GM19452 (cell line): ENCODE measurements at regions not wholly inside any gene's neighbourhood (a gene's known extent, or its start where the extent isn't known, plus 50 kb on each side); places are given as distances from the start of the nearest gene placed in this dataset.
A peak's percentile ranks its signal among the peaks of the same experiment; 100 is the strongest.

Source experiments
- ATAC-seq: cut with Tn5 transposase; IDR thresholded peaks from one replicate; pipeline ENCODE4 v1.9.1; 2021; ENCODE audit not compliant: unreplicated experiment

GRCh38 chr12:124504273-124505000 lies 63.0 kb downstream of the NCOR2 start:
- ATAC-seq: no peak

- no peak for ATAC-seq
Measured at GRCh38 chr12:124503305-124503704, 64.1 kb downstream of the NCOR2 start.

GRCh38 chr12:124502379-124502778 lies 65.0 kb downstream of the NCOR2 start:
- no peak for ATAC-seq

- ATAC-seq: no peak
Measured at GRCh38 chr12:124501827-124502226, 65.6 kb downstream of the NCOR2 start.

GRCh38 chr12:124501112-124501561 lies 66.3 kb downstream of the NCOR2 start:
- ATAC-seq: no peak

- no peak for ATAC-seq
Measured at GRCh38 chr12:124499898-124500244, 67.5 kb downstream of the NCOR2 start.

GRCh38 chr12:124499190-124499753 lies 68.1 kb downstream of the NCOR2 start:
- ATAC-seq: no peak

- ATAC-seq: no peak
Measured at GRCh38 chr12:124498275-124499189, 68.9 kb downstream of the NCOR2 start.

- no peak for ATAC-seq
Measured at GRCh38 chr12:124497658-124498057, 69.8 kb downstream of the NCOR2 start.

GRCh38 chr12:124497039-124497438 lies 70.4 kb downstream of the NCOR2 start:
- ATAC-seq: no peak

GRCh38 chr12:124496584-124496983 lies 70.8 kb downstream of the NCOR2 start:
- ATAC-seq: no peak

- ATAC-seq: no peak
Measured at GRCh38 chr12:124495194-124495983, 72.0 kb downstream of the NCOR2 start.

GRCh38 chr12:124494751-124495129 lies 72.7 kb downstream of the NCOR2 start:
- no peak for ATAC-seq

- ATAC-seq: peak; percentile 92
Measured at GRCh38 chr12:124493809-124494750, 73.3 kb downstream of the NCOR2 start.

GRCh38 chr12:124492879-124493808 lies 74.3 kb downstream of the NCOR2 start:
- no peak for ATAC-seq

GRCh38 chr12:124491856-124492420 lies 75.5 kb downstream of the NCOR2 start:
- ATAC-seq: no peak

GRCh38 chr12:124491310-124491709 lies 76.1 kb downstream of the NCOR2 start:
- no peak for ATAC-seq

- ATAC-seq: no peak
Measured at GRCh38 chr12:124490584-124491305, 76.7 kb downstream of the NCOR2 start.
